ENCODE measurements at regions not wholly inside any gene's neighbourhood (a gene's known extent, or its start where the extent isn't known, plus 50 kb on each side); places are given as distances from the start of the nearest gene placed in this dataset.

- TF ChIP-seq CTCF (IDR thresholded peaks at IDR 0.05; ENCODE audit: low read depth, low read length, poor library complexity, severe bottlenecking) (no peak), EZH2phosphoT487 (IDR thresholded peaks at IDR 0.05; ENCODE audit: borderline replicate concordance, low read length) (no peak)
Observed at GRCh38 chr4:95979961-95980876, 140.3 kb downstream of the PDHA2 start.

All from DOHH2 (cell line).